H9 (cell line): ENCODE measurements at regions not wholly inside any gene's neighbourhood (a gene's known extent, or its start where the extent isn't known, plus 50 kb on each side); places are given as distances from the start of the nearest gene placed in this dataset.

ENCODE experiments used
- DNase-seq: peaks from one replicate; pipeline ENCODE4 v3.0.0-alpha.2; 2017
- H2AFZ ChIP-seq: one replicate; pipeline ENCODE4 v1.6.1; 2013; ENCODE audit warnings: mild to moderate bottlenecking, low read length, control low read depth, moderate library complexity
- H2AK5ac ChIP-seq: 2 replicates; pipeline ENCODE4 v1.6.1; 2013; ENCODE audit warnings: low read length, control low read depth, mixed read lengths; ENCODE audit not compliant: insufficient read length
- H2BK120ac ChIP-seq: one replicate; pipeline ENCODE4 v1.6.1; 2013; ENCODE audit warnings: low read depth, mild to moderate bottlenecking, low read length, control low read depth, inconsistent platforms; ENCODE audit not compliant: poor library complexity, severe bottlenecking
- H2BK12ac ChIP-seq: 2 replicates; pipeline ENCODE4 v1.6.1; 2013; ENCODE audit warnings: low read length, control low read depth, mixed read lengths, low read depth; ENCODE audit not compliant: insufficient read length
- H2BK15ac ChIP-seq: 2 replicates; pipeline ENCODE4 v1.6.1; 2013; ENCODE audit warnings: low read depth, low read length, control low read depth
- H2BK20ac ChIP-seq: one replicate; pipeline ENCODE4 v1.6.1; 2013; ENCODE audit warnings: low read depth, mild to moderate bottlenecking, low read length, control low read depth, inconsistent platforms; ENCODE audit not compliant: poor library complexity, severe bottlenecking
- H2BK5ac ChIP-seq: 2 replicates; pipeline ENCODE4 v1.6.1; 2013; ENCODE audit warnings: low read length, control low read depth, mixed read lengths; ENCODE audit not compliant: insufficient read length
- H3K14ac ChIP-seq: 2 replicates; pipeline ENCODE4 v1.6.1; 2013; ENCODE audit warnings: low read length, control low read depth; ENCODE audit not compliant: insufficient read depth
- H3K18ac ChIP-seq: 2 replicates; pipeline ENCODE4 v1.6.1; 2013; ENCODE audit warnings: low read depth, mild to moderate bottlenecking, mixed read lengths, low read length, control low read depth; ENCODE audit not compliant: insufficient read length
- H3K23ac ChIP-seq: 2 replicates; pipeline ENCODE4 v1.6.1; 2013; ENCODE audit warnings: low read length, control low read depth, mixed read lengths, low read depth; ENCODE audit not compliant: insufficient read length
- H3K23me2 ChIP-seq: 2 replicates; pipeline ENCODE4 v1.6.1; 2013; ENCODE audit warnings: low read depth, mild to moderate bottlenecking, mixed read lengths, low read length, control low read depth; ENCODE audit not compliant: insufficient read length, poor library complexity, severe bottlenecking
- H3K27ac ChIP-seq: 2 replicates; pipeline ENCODE4 v1.5.1; 2013; ENCODE audit warnings: low read length, control low read depth, mixed read lengths, low read depth; ENCODE audit not compliant: insufficient read length
- H3K27me3 ChIP-seq: 2 replicates; pipeline ENCODE4 v1.6.1; 2013; ENCODE audit warnings: low read length, control low read depth, inconsistent platforms; ENCODE audit not compliant: insufficient read depth
- H3K4ac ChIP-seq: 2 replicates; pipeline ENCODE4 v1.6.1; 2013; ENCODE audit warnings: low read depth, mild to moderate bottlenecking, control low read depth, inconsistent platforms, low read length, moderate library complexity
- H3K4me1 ChIP-seq: 2 replicates; pipeline ENCODE4 v1.6.1; 2013; ENCODE audit warnings: low read length, control low read depth, inconsistent platforms; ENCODE audit not compliant: insufficient read depth
- H3K4me2 ChIP-seq: 2 replicates; pipeline ENCODE4 v1.6.1; 2013; ENCODE audit warnings: low read length, control low read depth, mixed read lengths; ENCODE audit not compliant: insufficient read length, insufficient read depth
- H3K56ac ChIP-seq: 2 replicates; pipeline ENCODE4 v1.6.1; 2013; ENCODE audit warnings: low read depth, mild to moderate bottlenecking, mixed read lengths, low read length, control low read depth; ENCODE audit not compliant: insufficient read length
- H3K79me1 ChIP-seq: 2 replicates; pipeline ENCODE4 v1.6.1; 2013; ENCODE audit warnings: low read depth, mild to moderate bottlenecking, moderate library complexity, low read length, control low read depth, inconsistent platforms; ENCODE audit not compliant: insufficient read depth, poor library complexity, severe bottlenecking
- H3K79me2 ChIP-seq: 2 replicates; pipeline ENCODE4 v1.6.1; 2013; ENCODE audit warnings: low read length, control low read depth, inconsistent platforms; ENCODE audit not compliant: insufficient read depth
- H3K9ac ChIP-seq: 2 replicates; pipeline ENCODE4 v1.6.1; 2013; ENCODE audit warnings: low read length, control low read depth, mixed read lengths; ENCODE audit not compliant: insufficient read length; ENCODE audit errors: extremely low read depth
- H3K9me3 ChIP-seq: one replicate; pipeline ENCODE4 v1.6.1; 2013; ENCODE audit warnings: low read depth, low read length, inconsistent platforms; ENCODE audit not compliant: control insufficient read depth
- H3T11ph ChIP-seq: one replicate; pipeline ENCODE4 v1.6.1; 2013; ENCODE audit warnings: mild to moderate bottlenecking, low read length, control low read depth, inconsistent platforms
- H4K20me1 ChIP-seq: one replicate; pipeline ENCODE4 v1.6.1; 2013; ENCODE audit not compliant: control insufficient read depth, insufficient read length, insufficient read depth
- H4K5ac ChIP-seq: 2 replicates; pipeline ENCODE4 v1.6.1; 2013; ENCODE audit warnings: low read depth, mild to moderate bottlenecking, mixed read lengths, low read length, control low read depth; ENCODE audit not compliant: insufficient read length
- H4K8ac ChIP-seq: replicated peaks from 2 replicates; pipeline ENCODE4 v1.6.1; 2013; ENCODE audit warnings: low read length, control low read depth, mixed read lengths, low read depth; ENCODE audit not compliant: insufficient read length
- H4K91ac ChIP-seq: 2 replicates; pipeline ENCODE4 v1.6.1; 2013; ENCODE audit warnings: low read depth, mild to moderate bottlenecking, moderate library complexity, mixed read lengths, low read length, control low read depth; ENCODE audit not compliant: insufficient read length
- H3K27ac Mint-ChIP-seq, 3 experiments: 2 replicates in 2 of 3; 3 replicates in 1 of 3; pipeline ENCODE4 v1.8.0; 2020 to 2021; ENCODE audit warnings: mixed read lengths in 3 of 3, mild to moderate bottlenecking in 1 of 3, moderate library complexity in 1 of 3
- H3K27me3 Mint-ChIP-seq: 2 replicates; pipeline ENCODE4 v1.8.0; 2021; ENCODE audit warnings: low read depth, mild to moderate bottlenecking, moderate library complexity, mixed read lengths
- H3K36me3 Mint-ChIP-seq, 3 experiments: 2 replicates in 2 of 3; 3 replicates in 1 of 3; pipeline ENCODE4 v1.8.0; 2020 to 2021; ENCODE audit warnings: low read depth in 3 of 3, mixed read lengths in 3 of 3; ENCODE audit not compliant: insufficient read depth in 1 of 3
- H3K4me1 Mint-ChIP-seq, 2 experiments: 2 replicates each; pipeline ENCODE4 v1.8.0; 2020; ENCODE audit warnings: mixed read lengths in 2 of 2
- H3K4me3 Mint-ChIP-seq, 2 experiments: 2 replicates in 1 of 2; 3 replicates in 1 of 2; pipeline ENCODE4 v1.8.0; 2020 to 2021; ENCODE audit warnings: mild to moderate bottlenecking in 2 of 2, mixed read lengths in 2 of 2, moderate library complexity in 1 of 2
- H3K9me3 Mint-ChIP-seq, 2 experiments: 2 replicates in 1 of 2; 3 replicates in 1 of 2; pipeline ENCODE4 v1.8.0; 2020; ENCODE audit warnings: mild to moderate bottlenecking in 2 of 2, mixed read lengths in 2 of 2, moderate library complexity in 1 of 2
- WGBS: extraction: QIAGEN DNeasy Blood & Tissue Kit; methylation state at CpG from one replicate; pipeline ENCODE4 v1.1.7; 2013; ENCODE audit warnings: missing lambda C conversion rate, low lambda C conversion rate, mixed read lengths; ENCODE audit not compliant: insufficient read length; ENCODE audit errors: extremely low coverage; 5-methylcytosine and 5-hydroxymethylcytosine counted together
- TF ChIP-seq, protein P1 (sequence below): fragments of 200-600 bp; sonication (generic); conservative IDR thresholded peaks from 3 replicates; pipeline ENCODE4 v1.8.0; 2021; ENCODE audit warnings: antibody characterized with exemption, mild to moderate bottlenecking

DNA sequence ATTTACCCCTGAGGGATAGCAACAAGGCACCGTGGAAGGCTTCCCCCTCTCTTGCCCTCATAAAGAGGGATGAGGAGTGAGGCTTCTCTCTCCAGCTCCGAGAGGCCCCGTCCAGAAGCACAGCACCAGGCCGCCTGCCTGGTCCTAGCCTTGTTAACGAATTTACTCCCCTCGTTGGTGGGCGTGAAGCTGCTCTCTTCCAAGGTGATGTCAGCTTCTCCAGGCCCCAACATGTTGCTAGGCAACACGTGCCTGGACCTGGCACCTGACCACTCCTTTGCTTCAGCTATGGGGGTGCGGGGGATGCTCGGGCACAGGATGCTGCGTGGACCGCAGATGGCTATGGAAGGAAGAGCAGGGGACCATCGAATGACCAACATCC lies 135.2 kb upstream of the MGMT start:
- Histone ChIP-seq H4K20me1 (no peaks in the 10 kb centered on the region), H3T11ph (no peak overlapping the region), H2BK20ac (no peak overlapping the region), H3K9ac (no peak overlapping the region), H2BK120ac (no peak overlapping the region), H2BK12ac (no peak overlapping the region), H2AFZ (no peak overlapping the region), H4K91ac (no peak overlapping the region), H3K79me1 (no peaks in the 10 kb centered on the region), H3K23ac (no peak overlapping the region), H3K79me2 (no peaks in the 10 kb centered on the region), H3K4me2 (no peak overlapping the region), H3K27me3 (no peaks in the 10 kb centered on the region), H3K4ac (no peak overlapping the region), H4K8ac (no peak overlapping the region), H2BK15ac (no peak overlapping the region), H3K18ac (no peak overlapping the region), H3K9me3 (no peaks in the 10 kb centered on the region), H2BK5ac (no peak overlapping the region), H3K27ac (no peak overlapping the region), H3K4me1 (0 out of 2 replicates have a peak, but pooled peaks cover 2% of the 10 kb centered on the region), H3K23me2 (no peaks in the 10 kb centered on the region), H4K5ac (no peak overlapping the region), H3K56ac (no peak overlapping the region), H3K14ac (no peak overlapping the region), H2AK5ac (no peak overlapping the region)
- no peak overlapping the region for H3K27ac Mint-ChIP-seq
- H3K4me3 Mint-ChIP-seq, result no peak overlapping the region
- DNase-seq, result no peak
- H3K36me3 Mint-ChIP-seq, result no peaks in the 10 kb centered on the region
- H3K27me3 Mint-ChIP-seq, result no peaks in the 10 kb centered on the region
- H3K9me3 Mint-ChIP-seq, result no peaks in the 10 kb centered on the region
- TF ChIP-seq, protein P1, sequence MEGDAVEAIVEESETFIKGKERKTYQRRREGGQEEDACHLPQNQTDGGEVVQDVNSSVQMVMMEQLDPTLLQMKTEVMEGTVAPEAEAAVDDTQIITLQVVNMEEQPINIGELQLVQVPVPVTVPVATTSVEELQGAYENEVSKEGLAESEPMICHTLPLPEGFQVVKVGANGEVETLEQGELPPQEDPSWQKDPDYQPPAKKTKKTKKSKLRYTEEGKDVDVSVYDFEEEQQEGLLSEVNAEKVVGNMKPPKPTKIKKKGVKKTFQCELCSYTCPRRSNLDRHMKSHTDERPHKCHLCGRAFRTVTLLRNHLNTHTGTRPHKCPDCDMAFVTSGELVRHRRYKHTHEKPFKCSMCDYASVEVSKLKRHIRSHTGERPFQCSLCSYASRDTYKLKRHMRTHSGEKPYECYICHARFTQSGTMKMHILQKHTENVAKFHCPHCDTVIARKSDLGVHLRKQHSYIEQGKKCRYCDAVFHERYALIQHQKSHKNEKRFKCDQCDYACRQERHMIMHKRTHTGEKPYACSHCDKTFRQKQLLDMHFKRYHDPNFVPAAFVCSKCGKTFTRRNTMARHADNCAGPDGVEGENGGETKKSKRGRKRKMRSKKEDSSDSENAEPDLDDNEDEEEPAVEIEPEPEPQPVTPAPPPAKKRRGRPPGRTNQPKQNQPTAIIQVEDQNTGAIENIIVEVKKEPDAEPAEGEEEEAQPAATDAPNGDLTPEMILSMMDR, result no peak
- no CpG with 5 or more reads among the region's 13 CpGs for WGBS
- peaks cover 13 to 25% of the 10 kb centered on the region in 2 experiments for H3K4me1 Mint-ChIP-seq
